ENCODE measurements at regions not wholly inside any gene's neighbourhood (a gene's known extent, or its start where the extent isn't known, plus 50 kb on each side); places are given as distances from the start of the nearest gene placed in this dataset.

- H3K4me1 ChIP-seq (ENCODE audit: control insufficient read depth in 4 of 4, insufficient read depth in 4 of 4, low read length in 3 of 4) = no peaks in the 10 kb centered on the region
- H3K27ac ChIP-seq (ENCODE audit: low read depth in 1 of 2, low read length in 2 of 2) = no peak overlapping the region
- WGBS = 88% methylated on average over 3 of the region's 3 CpGs
- H3K4me3 ChIP-seq (ENCODE audit: low read depth in 1 of 3, low read length in 3 of 3) = no peak overlapping the region
- TF ChIP-seq JUND (IDR thresholded peaks at IDR 0.05) = no peak
- no peak for TF ChIP-seq MAX (IDR thresholded peaks at IDR 0.05)
- no peaks in the 10 kb centered on the region for H3K9me3 ChIP-seq (ENCODE audit: control insufficient read depth in 4 of 4, low read length in 3 of 4)
- DNase-seq (ENCODE audit: low spot score) = no peak
- no peak overlapping the region for H3K9ac ChIP-seq (ENCODE audit: low read depth in 1 of 2, low read length in 2 of 2)
- no peaks in the 10 kb centered on the region for H3K27me3 ChIP-seq (ENCODE audit: control insufficient read depth in 4 of 4, insufficient read depth in 4 of 4, low read length in 3 of 4)
- no peaks in the 10 kb centered on the region for H3K36me3 ChIP-seq (ENCODE audit: control insufficient read depth in 4 of 4, insufficient read depth in 3 of 4, low read depth in 1 of 4, low read length in 3 of 4)
Measured at GRCh38 chr2:216284708-216285107, 87.6 kb downstream of the MARCHF4 start.

DNA sequence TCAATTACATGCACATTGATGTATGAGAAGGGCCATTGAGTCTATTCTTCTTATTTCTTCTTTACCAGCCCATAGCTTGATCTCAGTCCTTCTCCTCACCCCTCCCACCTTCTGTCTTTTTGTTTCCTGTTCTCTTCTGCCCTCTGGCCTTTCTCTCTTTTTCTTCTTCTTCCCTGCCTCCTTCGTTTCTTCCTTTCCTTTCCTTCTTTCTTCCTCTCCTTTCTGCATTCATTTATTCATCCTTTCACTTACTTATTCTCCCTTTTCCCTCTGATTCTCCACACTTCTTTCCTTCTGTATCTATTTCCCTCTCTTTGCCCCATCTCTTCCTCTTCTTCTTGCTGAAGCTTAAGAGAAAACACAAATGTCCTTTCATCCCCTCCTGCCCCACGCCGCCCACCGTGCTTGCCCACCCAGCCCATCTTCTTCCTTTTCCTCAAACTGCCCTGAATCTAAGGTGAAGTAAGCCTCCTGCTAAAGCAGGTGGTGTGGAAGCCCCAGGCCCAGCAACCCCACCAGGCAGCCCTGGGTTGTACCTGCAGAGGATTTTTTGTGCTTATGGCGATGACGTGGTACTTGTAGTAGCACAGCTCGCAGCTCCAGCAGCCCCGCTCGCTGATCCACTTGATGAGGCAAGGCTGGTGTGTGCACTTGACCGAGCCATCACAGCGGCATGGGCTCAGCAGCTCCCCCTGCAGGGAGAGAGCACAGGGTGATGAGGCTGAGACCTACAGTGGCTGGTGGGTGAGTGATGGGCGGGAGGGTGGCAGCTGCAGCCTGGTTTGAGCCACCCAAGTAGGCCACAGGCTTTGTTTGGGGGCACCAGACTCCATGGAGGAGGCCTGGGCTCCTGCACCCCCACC, 89.0 kb downstream of the MARCHF4 start:
- WGBS = 71% methylated on average over 12 of the region's 12 CpGs
- no peaks in the 10 kb centered on the region for H3K9me3 ChIP-seq (ENCODE audit: control insufficient read depth in 4 of 4, low read length in 3 of 4)
- no peaks in the 10 kb centered on the region for H3K36me3 ChIP-seq (ENCODE audit: control insufficient read depth in 4 of 4, insufficient read depth in 3 of 4, low read depth in 1 of 4, low read length in 3 of 4)
- DNase-seq (ENCODE audit: low spot score) = peak; percentile 41
- no peak overlapping the region for H3K9ac ChIP-seq (ENCODE audit: low read depth in 1 of 2, low read length in 2 of 2)
- H3K27ac ChIP-seq (ENCODE audit: low read depth in 1 of 2, low read length in 2 of 2) = no peak overlapping the region
- H3K4me3 ChIP-seq (ENCODE audit: low read depth in 1 of 3, low read length in 3 of 3) = no peak overlapping the region
- no peaks in the 10 kb centered on the region for H3K27me3 ChIP-seq (ENCODE audit: control insufficient read depth in 4 of 4, insufficient read depth in 4 of 4, low read length in 3 of 4)
- TF ChIP-seq HNF4G (IDR thresholded peaks at IDR 0.05) = no peak
- peak in 1 of 2 donors; percentile 37 for TF ChIP-seq RAD21 (IDR thresholded peaks at IDR 0.05)
- TF ChIP-seq HNF4A (conservative IDR thresholded peaks at IDR 0.05) = no peak
- H3K4me1 ChIP-seq (ENCODE audit: control insufficient read depth in 4 of 4, insufficient read depth in 4 of 4, low read length in 3 of 4) = no peaks in the 10 kb centered on the region

DNA sequence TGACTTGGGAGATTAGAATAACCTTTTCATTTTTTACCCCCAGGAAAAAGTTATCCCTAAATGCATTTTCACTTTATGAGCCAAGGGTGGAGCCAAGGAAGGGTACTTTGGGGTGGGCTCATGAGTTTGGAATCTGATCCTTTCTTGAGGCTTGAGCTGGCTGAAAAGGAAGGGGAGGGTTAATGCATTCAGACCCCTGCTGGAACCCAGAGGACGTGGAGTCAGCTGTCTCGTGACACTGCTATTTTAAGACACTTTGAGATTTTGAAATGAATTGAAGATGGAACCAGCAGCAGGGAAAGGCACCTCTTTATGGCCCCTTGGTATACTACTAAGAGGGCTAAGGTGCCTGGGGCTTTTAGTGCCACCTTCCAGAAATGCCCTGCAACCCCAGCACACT, 90.4 kb downstream of the MARCHF4 start:
- H3K36me3 ChIP-seq (ENCODE audit: control insufficient read depth in 4 of 4, insufficient read depth in 3 of 4, low read depth in 1 of 4, low read length in 3 of 4) = no peaks in the 10 kb centered on the region
- no peak overlapping the region for H3K4me3 ChIP-seq (ENCODE audit: low read depth in 1 of 3, low read length in 3 of 3)
- no peaks in the 10 kb centered on the region for H3K27me3 ChIP-seq (ENCODE audit: control insufficient read depth in 4 of 4, insufficient read depth in 4 of 4, low read length in 3 of 4)
- no peak overlapping the region for H3K27ac ChIP-seq (ENCODE audit: low read depth in 1 of 2, low read length in 2 of 2)
- H3K4me1 ChIP-seq (ENCODE audit: control insufficient read depth in 4 of 4, insufficient read depth in 4 of 4, low read length in 3 of 4) = no peaks in the 10 kb centered on the region
- H3K9me3 ChIP-seq (ENCODE audit: control insufficient read depth in 4 of 4, low read length in 3 of 4) = no peaks in the 10 kb centered on the region
- DNase-seq (ENCODE audit: low spot score) = no peak
- TF ChIP-seq EGR1 (IDR thresholded peaks at IDR 0.05; ENCODE audit: low read depth in 2 of 2) (no peak), JUND (IDR thresholded peaks at IDR 0.05) (no peak), YY1 (IDR thresholded peaks at IDR 0.05) (no peak), HNF4A (conservative IDR thresholded peaks at IDR 0.05) (no peak), RAD21 (IDR thresholded peaks at IDR 0.05) (no peak), TAF1 (conservative IDR thresholded peaks at IDR 0.05) (no peak)
- TF ChIP-seq, protein P1, sequence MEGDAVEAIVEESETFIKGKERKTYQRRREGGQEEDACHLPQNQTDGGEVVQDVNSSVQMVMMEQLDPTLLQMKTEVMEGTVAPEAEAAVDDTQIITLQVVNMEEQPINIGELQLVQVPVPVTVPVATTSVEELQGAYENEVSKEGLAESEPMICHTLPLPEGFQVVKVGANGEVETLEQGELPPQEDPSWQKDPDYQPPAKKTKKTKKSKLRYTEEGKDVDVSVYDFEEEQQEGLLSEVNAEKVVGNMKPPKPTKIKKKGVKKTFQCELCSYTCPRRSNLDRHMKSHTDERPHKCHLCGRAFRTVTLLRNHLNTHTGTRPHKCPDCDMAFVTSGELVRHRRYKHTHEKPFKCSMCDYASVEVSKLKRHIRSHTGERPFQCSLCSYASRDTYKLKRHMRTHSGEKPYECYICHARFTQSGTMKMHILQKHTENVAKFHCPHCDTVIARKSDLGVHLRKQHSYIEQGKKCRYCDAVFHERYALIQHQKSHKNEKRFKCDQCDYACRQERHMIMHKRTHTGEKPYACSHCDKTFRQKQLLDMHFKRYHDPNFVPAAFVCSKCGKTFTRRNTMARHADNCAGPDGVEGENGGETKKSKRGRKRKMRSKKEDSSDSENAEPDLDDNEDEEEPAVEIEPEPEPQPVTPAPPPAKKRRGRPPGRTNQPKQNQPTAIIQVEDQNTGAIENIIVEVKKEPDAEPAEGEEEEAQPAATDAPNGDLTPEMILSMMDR (IDR thresholded peaks at IDR 0.05; ENCODE audit: low read depth, low read length, missing input control) = no peak
- WGBS = 57% methylated on average over 2 of the region's 2 CpGs
- no peak overlapping the region for H3K9ac ChIP-seq (ENCODE audit: low read depth in 1 of 2, low read length in 2 of 2)

- no peak for DNase-seq (ENCODE audit: low spot score)
- WGBS = 89% methylated on average over 1 of the region's 1 CpG
- no peak for TF ChIP-seq SP1 (IDR thresholded peaks at IDR 0.05)
- TF ChIP-seq, protein P2, sequence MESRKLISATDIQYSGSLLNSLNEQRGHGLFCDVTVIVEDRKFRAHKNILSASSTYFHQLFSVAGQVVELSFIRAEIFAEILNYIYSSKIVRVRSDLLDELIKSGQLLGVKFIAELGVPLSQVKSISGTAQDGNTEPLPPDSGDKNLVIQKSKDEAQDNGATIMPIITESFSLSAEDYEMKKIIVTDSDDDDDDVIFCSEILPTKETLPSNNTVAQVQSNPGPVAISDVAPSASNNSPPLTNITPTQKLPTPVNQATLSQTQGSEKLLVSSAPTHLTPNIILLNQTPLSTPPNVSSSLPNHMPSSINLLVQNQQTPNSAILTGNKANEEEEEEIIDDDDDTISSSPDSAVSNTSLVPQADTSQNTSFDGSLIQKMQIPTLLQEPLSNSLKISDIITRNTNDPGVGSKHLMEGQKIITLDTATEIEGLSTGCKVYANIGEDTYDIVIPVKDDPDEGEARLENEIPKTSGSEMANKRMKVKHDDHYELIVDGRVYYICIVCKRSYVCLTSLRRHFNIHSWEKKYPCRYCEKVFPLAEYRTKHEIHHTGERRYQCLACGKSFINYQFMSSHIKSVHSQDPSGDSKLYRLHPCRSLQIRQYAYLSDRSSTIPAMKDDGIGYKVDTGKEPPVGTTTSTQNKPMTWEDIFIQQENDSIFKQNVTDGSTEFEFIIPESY (IDR thresholded peaks at IDR 0.05) = no peak
- no peak for TF ChIP-seq FOXA1 (IDR thresholded peaks at IDR 0.05)
- no peak for TF ChIP-seq RXRA (IDR thresholded peaks at IDR 0.05)
- TF ChIP-seq HNF4G (IDR thresholded peaks at IDR 0.05) = no peak
- TF ChIP-seq REST (IDR thresholded peaks at IDR 0.05) = no peak
- no peak for TF ChIP-seq TAF1 (conservative IDR thresholded peaks at IDR 0.05)
- no peak for TF ChIP-seq GABPA (IDR thresholded peaks at IDR 0.05 in 1 of 2, conservative IDR thresholded peaks at IDR 0.05 in 1 of 2)
Measured at GRCh38 chr2:216281316-216281715, 91.0 kb downstream of the MARCHF4 start.

More at GRCh38 chr2:216281316-216281715, 91.0 kb downstream of the MARCHF4 start:
- H3K9me3 ChIP-seq (ENCODE audit: control insufficient read depth in 4 of 4, low read length in 3 of 4) = no peaks in the 10 kb centered on the region
- H3K4me1 ChIP-seq (ENCODE audit: control insufficient read depth in 4 of 4, insufficient read depth in 4 of 4, low read length in 3 of 4) = no peaks in the 10 kb centered on the region
- H3K27ac ChIP-seq (ENCODE audit: low read depth in 1 of 2, low read length in 2 of 2) = no peak overlapping the region
- H3K9ac ChIP-seq (ENCODE audit: low read depth in 1 of 2, low read length in 2 of 2) = no peak overlapping the region
- H3K27me3 ChIP-seq (ENCODE audit: control insufficient read depth in 4 of 4, insufficient read depth in 4 of 4, low read length in 3 of 4) = no peaks in the 10 kb centered on the region
- no peak overlapping the region for H3K4me3 ChIP-seq (ENCODE audit: low read depth in 1 of 3, low read length in 3 of 3)
- H3K36me3 ChIP-seq (ENCODE audit: control insufficient read depth in 4 of 4, insufficient read depth in 3 of 4, low read depth in 1 of 4, low read length in 3 of 4) = no peaks in the 10 kb centered on the region

Measured in liver (tissue), 8 donors.